ENCODE measurements at regions not wholly inside any gene's neighbourhood (a gene's known extent, or its start where the extent isn't known, plus 50 kb on each side); places are given as distances from the start of the nearest gene placed in this dataset.
"Not testable (repeated sequence)": the region's sequence is repeated elsewhere in the genome, so short reads cannot be mapped to it uniquely, and the experiment has no call there.

DNA sequence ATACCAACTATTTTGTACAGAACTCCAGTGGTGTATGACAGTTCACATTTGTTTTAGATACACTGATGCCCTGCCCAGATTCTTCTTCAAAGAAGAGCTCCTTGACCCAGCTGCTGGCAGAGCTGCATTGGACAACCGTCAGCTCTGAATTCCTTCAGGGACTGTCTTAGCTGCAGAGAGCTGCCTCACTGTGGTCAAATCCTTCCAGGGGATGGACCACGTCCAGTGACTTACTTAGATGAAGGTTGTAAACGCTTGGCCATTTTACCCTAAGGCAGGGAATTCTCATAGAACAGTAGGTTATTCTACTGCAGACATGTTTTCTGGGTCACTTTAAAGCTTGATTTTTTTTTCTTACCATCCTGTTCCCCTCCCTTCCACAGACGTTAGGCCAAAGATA is 905.0 kb upstream of the ATXN7L3B start:
- 39 to 55% (median 50%) methylated on average over 4 of the region's 4 CpGs for WGBS, 3 donors
- no peak for ATAC-seq
- Histone ChIP-seq H3K4me1 (no peaks in the 10 kb centered on the region), H3K27me3 (ENCODE audit: insufficient read depth in 3 of 3, low read length in 2 of 3) (no peaks in the 10 kb centered on the region), H3K36me3 (ENCODE audit: insufficient read depth in 1 of 2, low read depth in 1 of 2) (no peaks in the 10 kb centered on the region), H3K9me3 (no peaks in the 10 kb centered on the region), H3K27ac (no peak overlapping the region), H3K4me3 (no peak overlapping the region)
- no peak for DNase-seq
- TF ChIP-seq, protein P1, sequence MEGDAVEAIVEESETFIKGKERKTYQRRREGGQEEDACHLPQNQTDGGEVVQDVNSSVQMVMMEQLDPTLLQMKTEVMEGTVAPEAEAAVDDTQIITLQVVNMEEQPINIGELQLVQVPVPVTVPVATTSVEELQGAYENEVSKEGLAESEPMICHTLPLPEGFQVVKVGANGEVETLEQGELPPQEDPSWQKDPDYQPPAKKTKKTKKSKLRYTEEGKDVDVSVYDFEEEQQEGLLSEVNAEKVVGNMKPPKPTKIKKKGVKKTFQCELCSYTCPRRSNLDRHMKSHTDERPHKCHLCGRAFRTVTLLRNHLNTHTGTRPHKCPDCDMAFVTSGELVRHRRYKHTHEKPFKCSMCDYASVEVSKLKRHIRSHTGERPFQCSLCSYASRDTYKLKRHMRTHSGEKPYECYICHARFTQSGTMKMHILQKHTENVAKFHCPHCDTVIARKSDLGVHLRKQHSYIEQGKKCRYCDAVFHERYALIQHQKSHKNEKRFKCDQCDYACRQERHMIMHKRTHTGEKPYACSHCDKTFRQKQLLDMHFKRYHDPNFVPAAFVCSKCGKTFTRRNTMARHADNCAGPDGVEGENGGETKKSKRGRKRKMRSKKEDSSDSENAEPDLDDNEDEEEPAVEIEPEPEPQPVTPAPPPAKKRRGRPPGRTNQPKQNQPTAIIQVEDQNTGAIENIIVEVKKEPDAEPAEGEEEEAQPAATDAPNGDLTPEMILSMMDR (IDR thresholded peaks at IDR 0.05): no peak
- intact Hi-C loops (cut with DNase I): no loop called here

DNA sequence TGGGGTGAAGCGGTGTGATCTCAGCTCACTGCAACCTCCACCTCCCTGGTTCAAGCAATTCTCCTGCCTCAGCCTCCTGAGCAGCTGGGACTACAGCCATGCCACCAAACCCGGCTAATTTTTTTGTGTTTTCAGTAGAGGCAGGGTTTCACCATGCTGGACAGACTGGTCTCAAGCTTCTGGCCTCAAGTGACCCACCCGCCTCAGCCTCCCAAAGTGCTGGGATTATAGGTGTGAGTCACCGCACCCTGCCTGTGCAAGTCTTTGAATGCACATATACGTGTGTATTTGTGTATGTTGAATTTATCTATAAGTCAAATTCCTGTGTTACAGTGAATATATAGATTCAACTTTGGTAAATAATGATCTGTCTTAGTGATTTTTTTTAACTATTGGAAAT is 898.2 kb upstream of the ATXN7L3B start:
- intact Hi-C loops (cut with DNase I); ATAC-seq; DNase-seq; H3K36me3 ChIP-seq (ENCODE audit: insufficient read depth in 1 of 2, low read depth in 1 of 2); H3K4me3 ChIP-seq; H3K9me3 ChIP-seq; H3K27ac ChIP-seq; H3K4me1 ChIP-seq; H3K27me3 ChIP-seq (ENCODE audit: insufficient read depth in 3 of 3, low read length in 2 of 3): not testable (repeated sequence)
- 83 to 88% (median 88%) methylated on average over 5 of the region's 5 CpGs for WGBS, 3 donors

DNA sequence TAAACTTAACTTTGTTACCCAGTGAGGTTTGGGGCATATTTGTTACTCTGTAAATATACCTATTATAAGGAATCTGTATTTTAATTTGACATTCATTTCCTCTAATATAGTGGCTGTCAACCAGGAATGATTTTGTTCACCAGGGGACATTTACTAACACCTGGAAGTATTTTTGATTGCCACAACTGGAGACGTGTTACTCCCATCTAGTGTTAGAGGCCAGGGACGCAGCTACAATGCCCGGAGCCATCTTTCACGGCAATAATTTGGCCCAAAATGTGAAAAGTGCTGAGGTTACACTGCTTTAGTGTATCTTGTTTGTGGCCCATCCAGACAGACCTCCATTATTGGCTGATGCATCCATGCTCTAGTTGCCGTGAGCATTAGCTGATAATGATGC is 881.3 kb upstream of the ATXN7L3B start:
- H3K9me3 ChIP-seq: no peaks in the 10 kb centered on the region
- DNase-seq (no peak), ATAC-seq (no peak)
- no peak overlapping the region for H3K27ac ChIP-seq
- intact Hi-C loops (cut with DNase I): no loop called here
- no peak overlapping the region for H3K4me3 ChIP-seq
- no peaks in the 10 kb centered on the region for H3K4me1 ChIP-seq
- WGBS, 3 donors: 63 to 77% (median 66%) methylated on average over 5 of the region's 5 CpGs
- H3K36me3 ChIP-seq (ENCODE audit: insufficient read depth in 1 of 2, low read depth in 1 of 2): no peaks in the 10 kb centered on the region
- no peaks in the 10 kb centered on the region for H3K27me3 ChIP-seq (ENCODE audit: insufficient read depth in 3 of 3, low read length in 2 of 3)
- TF ChIP-seq, protein P1 (IDR thresholded peaks at IDR 0.05): no peak

DNA sequence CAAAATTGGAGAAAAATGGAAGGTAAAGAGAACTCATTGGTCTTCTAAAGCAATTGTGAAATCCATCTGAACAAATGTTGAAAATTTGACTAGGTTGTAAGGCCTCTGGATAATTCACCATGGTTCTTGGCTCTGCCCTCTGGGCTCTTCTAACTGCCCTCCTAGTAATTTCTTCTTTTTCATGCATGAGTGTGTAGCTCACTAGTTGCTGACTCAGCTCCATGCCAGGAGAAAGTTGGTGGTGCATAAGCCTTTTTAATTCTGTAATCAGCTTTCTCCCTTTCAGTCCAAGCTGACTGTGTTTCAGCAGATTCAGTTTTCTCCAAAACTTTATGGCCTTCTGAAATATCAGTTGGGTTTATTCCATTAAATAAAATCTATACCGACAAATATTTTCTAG is 877.8 kb upstream of the ATXN7L3B start:
- TF ChIP-seq, protein P1 (IDR thresholded peaks at IDR 0.05): no peak
- Histone ChIP-seq H3K4me1 (no peaks in the 10 kb centered on the region), H3K27me3 (ENCODE audit: insufficient read depth in 3 of 3, low read length in 2 of 3) (no peaks in the 10 kb centered on the region), H3K27ac (no peak overlapping the region), H3K4me3 (no peak overlapping the region), H3K36me3 (ENCODE audit: insufficient read depth in 1 of 2, low read depth in 1 of 2) (no peaks in the 10 kb centered on the region), H3K9me3 (no peaks in the 10 kb centered on the region)
- DNase-seq (no peak), ATAC-seq (no peak)
- WGBS, 3 donors: 84 to 88% (median 88%) methylated on average over 1 of the region's 1 CpG
- intact Hi-C loops (cut with DNase I): no loop called here

DNA sequence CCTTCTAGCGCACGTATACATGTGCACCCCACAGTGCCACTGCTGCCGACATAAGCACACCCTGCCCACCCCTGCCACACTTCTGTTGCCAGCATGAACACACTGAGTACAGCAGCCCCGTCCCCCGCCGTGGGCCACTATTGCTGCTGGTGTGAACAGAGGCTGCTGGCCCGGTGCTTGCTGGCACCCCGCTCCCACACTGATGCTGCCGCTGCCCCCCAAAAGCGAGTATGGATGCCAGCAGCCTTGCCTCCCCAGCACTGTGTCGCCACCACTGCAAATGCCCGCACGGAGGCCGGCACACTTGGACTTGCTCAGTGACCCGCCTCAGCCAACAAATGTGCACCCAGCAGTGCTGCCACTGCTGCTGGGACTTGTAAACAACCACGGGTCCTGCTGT is 872.4 kb upstream of the ATXN7L3B start:
- no peaks in the 10 kb centered on the region for H3K4me1 ChIP-seq
- no peaks in the 10 kb centered on the region for H3K36me3 ChIP-seq (ENCODE audit: insufficient read depth in 1 of 2, low read depth in 1 of 2)
- no peak overlapping the region for H3K4me3 ChIP-seq
- DNase-seq (peak in 1 of 2 donors; percentile 34), ATAC-seq (no peak)
- intact Hi-C loops (cut with DNase I): no loop called here
- no peaks in the 10 kb centered on the region for H3K27me3 ChIP-seq (ENCODE audit: insufficient read depth in 3 of 3, low read length in 2 of 3)
- TF ChIP-seq, protein P1 (IDR thresholded peaks at IDR 0.05): no peak
- no peak overlapping the region for H3K27ac ChIP-seq
- no peaks in the 10 kb centered on the region for H3K9me3 ChIP-seq
- 93 to 96% (median 96%) methylated on average over 16 of the region's 16 CpGs for WGBS, 3 donors

DNA sequence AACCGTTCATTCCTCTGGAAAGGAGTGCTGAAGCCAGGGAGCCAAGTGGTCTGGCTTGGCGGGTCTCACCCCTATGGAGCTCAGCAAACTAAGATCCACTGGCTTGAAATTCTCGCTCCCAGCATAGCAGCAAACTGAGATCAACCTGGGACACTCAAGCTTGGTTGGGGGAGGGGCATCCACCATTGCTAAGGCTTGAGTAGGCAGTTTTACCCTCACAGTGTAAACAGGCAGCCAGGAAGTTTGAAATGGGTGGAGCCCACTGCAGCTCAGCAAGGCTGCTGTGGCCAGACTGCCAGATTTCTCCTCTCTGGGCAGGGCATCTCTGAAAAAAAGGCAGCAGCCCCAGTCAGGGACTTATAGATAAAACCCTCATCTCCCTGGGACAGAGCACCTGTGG is 866.1 kb upstream of the ATXN7L3B start:
- DNase-seq; H3K27me3 ChIP-seq (ENCODE audit: insufficient read depth in 3 of 3, low read length in 2 of 3); H3K36me3 ChIP-seq (ENCODE audit: insufficient read depth in 1 of 2, low read depth in 1 of 2); H3K4me1 ChIP-seq; H3K27ac ChIP-seq; H3K4me3 ChIP-seq; H3K9me3 ChIP-seq; ATAC-seq; intact Hi-C loops (cut with DNase I): not testable (repeated sequence)
- WGBS, 3 donors: 80 to 89% (median 89%) methylated on average over 3 of the region's 3 CpGs

Measured in psoas muscle (tissue), 7 donors.